Kidney epithelial cell (primary cell): ENCODE measurements at regions not wholly inside any gene's neighbourhood (a gene's known extent, or its start where the extent isn't known, plus 50 kb on each side); places are given as distances from the start of the nearest gene placed in this dataset.

Experiments
- DNase-seq: peaks from one replicate; pipeline ENCODE4 v3.0.0-alpha.2; 2010; ENCODE audit warnings: low read depth
- H3K27me3 ChIP-seq: 2 replicates; pipeline ENCODE4 v1.6.0; 2011; ENCODE audit warnings: low read length; ENCODE audit not compliant: control insufficient read depth, insufficient read depth
- H3K36me3 ChIP-seq: 2 replicates; pipeline ENCODE4 v1.5.1; 2011; ENCODE audit warnings: low read length; ENCODE audit not compliant: control insufficient read depth, insufficient read depth
- H3K4me3 ChIP-seq: 2 replicates; pipeline ENCODE4 v1.5.1; 2011; ENCODE audit warnings: low read depth, mild to moderate bottlenecking, control low read depth, low read length
- CTCF ChIP-seq: IDR thresholded peaks from 2 replicates; pipeline ENCODE4 v1.5.1; 2011; ENCODE audit warnings: mild to moderate bottlenecking, moderate library complexity, low read length, control low read depth, inconsistent platforms; ENCODE audit not compliant: insufficient read depth, poor library complexity, severe bottlenecking

GRCh38 chr18:1805521-1805920 lies 765.8 kb downstream of the METTL4 start:
- Histone ChIP-seq H3K4me3 (no peak overlapping the region), H3K36me3 (no peaks in the 10 kb centered on the region), H3K27me3 (no peaks in the 10 kb centered on the region)
- TF ChIP-seq CTCF: no peak
- no peak for DNase-seq

- Histone ChIP-seq H3K4me3 (no peak overlapping the region), H3K36me3 (no peaks in the 10 kb centered on the region), H3K27me3 (no peaks in the 10 kb centered on the region)
- no peak for TF ChIP-seq CTCF
- no peak for DNase-seq
Measured at GRCh38 chr18:1806884-1807615, 764.3 kb downstream of the METTL4 start.

DNA sequence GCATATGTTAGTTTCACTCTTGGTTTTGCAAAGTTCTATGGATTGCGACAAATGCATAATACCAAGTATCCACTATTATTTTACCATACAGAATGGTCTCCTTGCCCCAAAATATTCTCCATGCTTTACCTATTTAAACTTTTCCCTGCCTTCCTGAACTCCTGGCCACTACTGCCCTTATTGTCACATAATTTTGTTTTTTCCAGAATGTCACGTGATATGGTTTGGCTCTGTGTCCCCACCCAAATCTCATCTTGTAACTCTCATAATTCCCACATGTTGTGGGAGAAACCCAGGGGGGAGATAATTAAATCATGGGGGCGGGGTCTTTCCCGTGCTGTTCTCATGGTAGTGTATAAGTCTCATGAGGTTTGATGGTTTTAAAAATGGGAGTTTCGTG lies 760.0 kb downstream of the METTL4 start:
- no peaks in the 10 kb centered on the region for H3K27me3 ChIP-seq
- H3K4me3 ChIP-seq: no peak overlapping the region
- no peak for TF ChIP-seq CTCF
- DNase-seq: no peak
- no peaks in the 10 kb centered on the region for H3K36me3 ChIP-seq

GRCh38 chr18:1825296-1825695 lies 746.0 kb downstream of the METTL4 start:
- no peak for DNase-seq
- H3K4me3 ChIP-seq: no peak overlapping the region
- H3K36me3 ChIP-seq: no peaks in the 10 kb centered on the region
- no peaks in the 10 kb centered on the region for H3K27me3 ChIP-seq
- TF ChIP-seq CTCF: no peak

GRCh38 chr18:1840878-1841277 lies 730.4 kb downstream of the METTL4 start:
- TF ChIP-seq CTCF: no peak
- Histone ChIP-seq H3K4me3 (no peak overlapping the region), H3K36me3 (no peaks in the 10 kb centered on the region), H3K27me3 (no peaks in the 10 kb centered on the region)
- no peak for DNase-seq

DNA sequence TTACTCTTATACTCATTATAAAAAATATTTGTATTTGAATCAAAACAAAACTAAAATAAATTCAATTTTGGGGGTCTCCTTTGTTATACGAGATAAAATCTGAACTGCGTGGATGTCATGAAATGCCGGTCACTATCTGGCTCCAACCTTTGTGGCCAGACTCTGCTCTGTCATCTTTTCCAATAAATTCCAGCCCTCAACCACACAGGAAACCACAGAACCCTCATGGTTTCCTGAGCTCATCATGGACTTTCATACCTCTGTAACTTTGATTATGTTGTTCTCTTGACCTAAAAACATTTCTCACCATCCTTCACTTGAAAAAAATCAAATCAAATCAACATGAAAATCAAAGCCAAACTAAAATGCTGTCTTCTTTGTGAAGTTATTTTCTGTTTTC lies 724.7 kb downstream of the METTL4 start:
- Histone ChIP-seq H3K27me3 (no peaks in the 10 kb centered on the region), H3K4me3 (no peak overlapping the region), H3K36me3 (no peaks in the 10 kb centered on the region)
- DNase-seq: peak; percentile 16
- no peak for TF ChIP-seq CTCF
